HUES64 (cell line): ENCODE measurements at regions not wholly inside any gene's neighbourhood (a gene's known extent, or its start where the extent isn't known, plus 50 kb on each side); places are given as distances from the start of the nearest gene placed in this dataset.

ENCODE experiments used
- H3K27ac ChIP-seq: 2 replicates; pipeline ENCODE4 v1.7.0; 2013; ENCODE audit warnings: low read depth, low read length, inconsistent platforms
- H3K27me3 ChIP-seq: 2 replicates; pipeline ENCODE4 v1.6.1; 2013; ENCODE audit warnings: mild to moderate bottlenecking, low read length; ENCODE audit not compliant: insufficient read depth
- H3K36me3 ChIP-seq: 2 replicates; pipeline ENCODE4 v1.6.1; 2013; ENCODE audit warnings: mild to moderate bottlenecking, low read length; ENCODE audit not compliant: insufficient read depth
- H3K4me1 ChIP-seq: 2 replicates; pipeline ENCODE4 v1.6.1; 2013; ENCODE audit warnings: mild to moderate bottlenecking, low read length, moderate library complexity; ENCODE audit not compliant: insufficient read depth
- H3K4me3 ChIP-seq: 2 replicates; pipeline ENCODE4 v1.5.1; 2013; ENCODE audit warnings: mild to moderate bottlenecking, low read length, moderate library complexity
- H3K9ac ChIP-seq: 2 replicates; pipeline ENCODE4 v1.6.1; 2013; ENCODE audit warnings: mild to moderate bottlenecking, low read depth, low read length
- H3K9me3 ChIP-seq: 2 replicates; pipeline ENCODE4 v1.6.1; 2013; ENCODE audit warnings: low read depth, low read length; ENCODE audit not compliant: insufficient read depth
- whole genome bisulfite sequencing: fragments of 150-250, 120-280 bp; methylation state at CpG from one replicate; pipeline ENCODE4 v1.1.7; 2013; ENCODE audit warnings: missing lambda C conversion rate; 5-methylcytosine and 5-hydroxymethylcytosine counted together

GRCh38 chr15:35305031-35305550 is 220.0 kb upstream of the NANOGP8 start:
- H3K36me3 ChIP-seq, result no peaks in the 10 kb centered on the region
- no peak overlapping the region for H3K4me3 ChIP-seq
- no peaks in the 10 kb centered on the region for H3K27me3 ChIP-seq
- H3K9ac ChIP-seq, result no peak overlapping the region
- WGBS, result 100% methylated on average over 2 of the region's 2 CpGs
- H3K27ac ChIP-seq, result no peak overlapping the region
- H3K4me1 ChIP-seq, result peaks cover 15% of the 10 kb centered on the region
- H3K9me3 ChIP-seq, result no peaks in the 10 kb centered on the region

DNA sequence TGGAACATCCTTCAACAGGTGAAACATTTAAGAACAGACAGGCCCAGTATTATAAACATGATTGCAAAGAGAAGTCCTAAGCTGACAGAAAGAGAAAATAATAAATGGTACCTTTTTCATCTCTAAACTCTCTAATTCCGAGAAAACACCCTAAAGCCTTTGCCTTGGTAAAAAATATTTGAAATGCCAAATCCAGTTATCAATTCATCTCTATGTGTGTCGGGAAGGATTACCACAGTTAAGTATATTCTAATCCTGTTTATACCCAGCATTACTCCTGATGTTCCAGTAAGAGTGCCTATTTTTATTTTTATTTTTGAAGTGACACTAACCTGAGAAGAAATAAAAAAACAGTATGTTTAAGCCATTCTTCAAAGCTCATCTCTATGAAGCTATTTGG is 219.3 kb upstream of the NANOGP8 start:
- Histone ChIP-seq H3K9ac (no peak overlapping the region), H3K36me3 (no peaks in the 10 kb centered on the region), H3K4me3 (no peak overlapping the region), H3K4me1 (peaks cover 15% of the 10 kb centered on the region), H3K27me3 (no peaks in the 10 kb centered on the region), H3K27ac (no peak overlapping the region), H3K9me3 (no peaks in the 10 kb centered on the region)
- WGBS, result 100% methylated on average over 2 of the region's 2 CpGs

- no peak overlapping the region for H3K4me3 ChIP-seq
- peaks cover 15% of the 10 kb centered on the region for H3K4me1 ChIP-seq
- H3K9ac ChIP-seq, result no peak overlapping the region
- no peaks in the 10 kb centered on the region for H3K36me3 ChIP-seq
- H3K27ac ChIP-seq, result no peak overlapping the region
- no peaks in the 10 kb centered on the region for H3K27me3 ChIP-seq
- H3K9me3 ChIP-seq, result no peaks in the 10 kb centered on the region
- 100% methylated on average over 1 of the region's 1 CpG for WGBS
Observed at GRCh38 chr15:35302334-35302733, 217.2 kb upstream of the NANOGP8 start.

DNA sequence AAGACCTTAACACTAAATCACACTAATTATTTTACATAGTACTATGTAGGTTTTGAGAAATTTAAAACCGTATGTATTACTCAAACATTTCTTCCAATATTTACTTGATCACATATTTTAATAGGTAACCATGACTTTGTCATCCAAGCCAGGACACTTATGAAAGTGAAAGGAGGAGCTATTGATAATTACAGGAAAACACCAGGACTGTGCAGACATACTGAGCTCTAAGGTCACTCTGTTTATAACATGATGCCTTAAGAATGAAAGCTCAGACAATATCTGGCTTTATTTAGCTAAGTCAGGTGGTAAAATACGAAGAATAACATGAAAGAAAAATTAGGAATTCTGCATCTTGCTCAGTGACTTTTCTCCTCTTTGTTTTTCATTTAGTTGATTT is 216.0 kb upstream of the NANOGP8 start:
- peaks cover 5% of the 10 kb centered on the region; the same call in 1 of the 2 replicates for H3K4me1 ChIP-seq
- 100% methylated on average over 1 of the region's 2 CpGs for WGBS
- H3K27me3 ChIP-seq, result no peaks in the 10 kb centered on the region
- no peak overlapping the region for H3K27ac ChIP-seq
- no peaks in the 10 kb centered on the region for H3K9me3 ChIP-seq
- no peaks in the 10 kb centered on the region for H3K36me3 ChIP-seq
- H3K4me3 ChIP-seq, result no peak overlapping the region
- no peak overlapping the region for H3K9ac ChIP-seq

- H3K36me3 ChIP-seq, result no peaks in the 10 kb centered on the region
- H3K4me1 ChIP-seq, result no peaks in the 10 kb centered on the region
- H3K4me3 ChIP-seq, result no peak overlapping the region
- no peak overlapping the region for H3K27ac ChIP-seq
- 97% methylated on average over 33 of the region's 33 CpGs for WGBS
- H3K9ac ChIP-seq, result no peak overlapping the region
- no peaks in the 10 kb centered on the region for H3K27me3 ChIP-seq
- H3K9me3 ChIP-seq, result no peaks in the 10 kb centered on the region
Observed at GRCh38 chr15:35299059-35299735, 214.1 kb upstream of the NANOGP8 start.

DNA sequence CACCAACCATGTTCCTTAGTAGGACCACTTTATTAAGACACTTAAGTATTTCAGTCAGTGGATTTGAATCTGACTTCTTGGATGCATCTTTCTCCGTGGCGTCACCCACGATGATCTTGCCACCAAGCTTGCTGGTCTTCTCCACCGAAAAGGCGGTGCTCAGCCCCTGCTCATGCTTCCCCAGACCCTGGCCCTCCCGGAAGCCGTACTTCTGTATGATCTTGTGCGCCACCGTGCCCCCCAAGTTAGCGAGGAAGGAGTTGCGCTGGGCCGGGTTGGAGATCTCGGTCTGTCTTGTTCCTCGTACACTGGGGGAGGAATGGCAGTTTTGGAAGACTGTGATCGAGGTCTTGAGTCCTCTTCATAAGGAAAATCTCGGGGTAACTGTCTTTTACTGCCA is 213.4 kb upstream of the NANOGP8 start:
- Histone ChIP-seq H3K9ac (no peak overlapping the region), H3K36me3 (no peaks in the 10 kb centered on the region), H3K9me3 (no peaks in the 10 kb centered on the region), H3K27me3 (no peaks in the 10 kb centered on the region), H3K27ac (no peak overlapping the region), H3K4me3 (no peak overlapping the region), H3K4me1 (0 out of 2 replicates have a peak, but pooled peaks cover 1% of the 10 kb centered on the region)
- 95% methylated on average over 16 of the region's 16 CpGs for WGBS

- 78% methylated on average over 4 of the region's 4 CpGs for WGBS
- Histone ChIP-seq H3K36me3 (no peaks in the 10 kb centered on the region), H3K9me3 (no peaks in the 10 kb centered on the region), H3K27ac (no peak overlapping the region), H3K4me1 (peaks cover 7% of the 10 kb centered on the region; the same call in 1 of the 2 replicates), H3K9ac (no peak overlapping the region), H3K4me3 (no peak overlapping the region), H3K27me3 (no peaks in the 10 kb centered on the region)
Observed at GRCh38 chr15:35293353-35294130, 208.4 kb upstream of the NANOGP8 start.

- no peaks in the 10 kb centered on the region for H3K36me3 ChIP-seq
- no peaks in the 10 kb centered on the region for H3K9me3 ChIP-seq
- peaks cover 7% of the 10 kb centered on the region; the same call in 1 of the 2 replicates for H3K4me1 ChIP-seq
- H3K27me3 ChIP-seq, result no peaks in the 10 kb centered on the region
- WGBS, result 90% methylated on average over 5 of the region's 5 CpGs
- H3K9ac ChIP-seq, result no peak overlapping the region
- no peak overlapping the region for H3K4me3 ChIP-seq
- no peak overlapping the region for H3K27ac ChIP-seq
Observed at GRCh38 chr15:35290301-35290721, 205.2 kb upstream of the NANOGP8 start.

GRCh38 chr15:35289024-35289617 is 204.0 kb upstream of the NANOGP8 start:
- 57% methylated on average over 2 of the region's 3 CpGs for WGBS

GRCh38 chr15:35288580-35288979 is 203.5 kb upstream of the NANOGP8 start:
- no peak overlapping the region for H3K9ac ChIP-seq
- H3K4me3 ChIP-seq, result no peak overlapping the region
- no peaks in the 10 kb centered on the region for H3K36me3 ChIP-seq
- no peaks in the 10 kb centered on the region for H3K27me3 ChIP-seq
- 90% methylated on average over 3 of the region's 3 CpGs for WGBS
- H3K9me3 ChIP-seq, result no peaks in the 10 kb centered on the region
- H3K4me1 ChIP-seq, result peaks cover 7% of the 10 kb centered on the region; the same call in 1 of the 2 replicates
- no peak overlapping the region for H3K27ac ChIP-seq

More at GRCh38 chr15:35289024-35289617, 204.0 kb upstream of the NANOGP8 start:
- H3K9ac ChIP-seq, result no peak overlapping the region
- H3K4me1 ChIP-seq, result peaks cover 7% of the 10 kb centered on the region; the same call in 1 of the 2 replicates
- no peaks in the 10 kb centered on the region for H3K27me3 ChIP-seq
- H3K4me3 ChIP-seq, result no peak overlapping the region
- no peaks in the 10 kb centered on the region for H3K9me3 ChIP-seq
- H3K36me3 ChIP-seq, result no peaks in the 10 kb centered on the region
- no peak overlapping the region for H3K27ac ChIP-seq

- Histone ChIP-seq H3K36me3 (no peaks in the 10 kb centered on the region), H3K4me1 (no peaks in the 10 kb centered on the region), H3K4me3 (no peak overlapping the region), H3K27ac (no peak overlapping the region), H3K9me3 (no peaks in the 10 kb centered on the region), H3K9ac (no peak overlapping the region), H3K27me3 (no peaks in the 10 kb centered on the region)
- WGBS, result 83% methylated on average over 1 of the region's 2 CpGs
Observed at GRCh38 chr15:35286721-35287120, 201.6 kb upstream of the NANOGP8 start.
